Type B pancreatic cell (in vitro differentiated cells): ENCODE measurements at regions not wholly inside any gene's neighbourhood (a gene's known extent, or its start where the extent isn't known, plus 50 kb on each side); places are given as distances from the start of the nearest gene placed in this dataset.
"Not testable (repeated sequence)": the region's sequence is repeated elsewhere in the genome, so short reads cannot be mapped to it uniquely, and the experiment has no call there.

ENCODE experiments used
- DNase-seq: peaks from one replicate; pipeline ENCODE4 v3.0.0; 2021; ENCODE audit warnings: mixed read lengths; ENCODE audit not compliant: unreplicated experiment; ENCODE audit errors: extremely low spot score
- H3K27ac Mint-ChIP-seq: 2 replicates; pipeline ENCODE4 v1.8.0; 2021; ENCODE audit warnings: mild to moderate bottlenecking, mixed read lengths
- H3K27me3 Mint-ChIP-seq: 2 replicates; pipeline ENCODE4 v1.8.0; 2021; ENCODE audit warnings: mixed read lengths
- H3K36me3 Mint-ChIP-seq: 2 replicates; pipeline ENCODE4 v1.8.0; 2021; ENCODE audit warnings: mixed read lengths
- H3K4me1 Mint-ChIP-seq: one replicate; pipeline ENCODE4 v1.8.0; 2021; ENCODE audit warnings: mixed read lengths; ENCODE audit not compliant: unreplicated experiment
- H3K4me3 Mint-ChIP-seq: 2 replicates; pipeline ENCODE4 v1.8.0; 2021; ENCODE audit warnings: mild to moderate bottlenecking, mixed read lengths
- H3K9me3 Mint-ChIP-seq: 2 replicates; pipeline ENCODE4 v1.8.0; 2021; ENCODE audit warnings: mixed read lengths
- CTCF ChIP-seq: fragments of 200-600 bp; sonication (generic); conservative IDR thresholded peaks from 2 replicates; pipeline ENCODE4 v1.5.0; 2021; ENCODE audit warnings: antibody characterized with exemption, mild to moderate bottlenecking

DNA sequence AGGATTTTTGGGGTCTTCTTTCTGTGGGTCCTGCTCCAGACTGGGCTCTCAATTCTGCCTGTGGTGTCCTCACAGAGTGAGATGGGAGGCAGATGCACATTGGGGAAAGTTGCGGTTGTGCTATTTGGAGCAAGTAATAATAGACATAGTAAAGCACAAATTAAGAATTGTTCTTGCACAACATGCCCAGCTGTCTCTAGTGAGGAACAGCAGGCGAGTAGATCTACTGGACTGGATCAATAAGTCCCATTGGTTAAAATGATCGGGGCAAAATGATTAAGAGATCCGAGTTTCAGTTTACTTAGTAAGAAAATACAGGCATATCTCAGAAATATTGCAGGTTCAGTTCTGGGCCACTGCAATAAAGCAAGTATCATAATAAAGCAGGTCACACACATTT lies 448.3 kb upstream of the PROX1 start:
- no peak for TF ChIP-seq CTCF
- no peak overlapping the region for H3K27ac Mint-ChIP-seq
- H3K27me3 Mint-ChIP-seq: peaks cover 10% of the 10 kb centered on the region
- H3K4me1 Mint-ChIP-seq: no peaks in the 10 kb centered on the region
- H3K4me3 Mint-ChIP-seq: no peak overlapping the region
- no peaks in the 10 kb centered on the region for H3K9me3 Mint-ChIP-seq
- H3K36me3 Mint-ChIP-seq: no peaks in the 10 kb centered on the region
- no peak for DNase-seq

- no peak for DNase-seq
- Mint-ChIP-seq H3K27me3 (peaks cover 10% of the 10 kb centered on the region), H3K9me3 (no peaks in the 10 kb centered on the region), H3K4me3 (no peak overlapping the region), H3K36me3 (no peaks in the 10 kb centered on the region), H3K27ac (no peak overlapping the region), H3K4me1 (no peaks in the 10 kb centered on the region)
- no peak for TF ChIP-seq CTCF
Measured at GRCh38 chr1:213541641-213542040, 446.1 kb upstream of the PROX1 start.

DNA sequence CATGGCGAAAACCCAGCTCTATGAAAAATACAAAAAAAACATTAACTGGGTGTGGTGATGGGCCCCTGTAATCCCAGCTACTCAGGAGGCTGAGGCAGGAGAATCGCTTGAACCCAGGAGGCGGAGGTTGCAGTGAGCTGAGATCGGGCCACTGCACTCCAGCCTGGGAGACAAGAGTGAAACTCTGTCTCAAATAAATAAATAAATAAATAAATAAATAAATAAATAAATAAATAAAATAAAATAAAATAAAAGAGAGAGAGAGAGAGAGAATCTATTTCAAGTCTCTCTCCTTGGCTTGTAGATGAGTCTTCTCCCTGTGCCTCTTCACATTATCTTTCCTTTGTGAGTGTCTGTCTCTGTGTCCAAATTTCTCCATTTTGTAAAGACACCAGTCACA lies 442.6 kb upstream of the PROX1 start:
- H3K27me3 Mint-ChIP-seq: peaks cover 10% of the 10 kb centered on the region
- not testable (repeated sequence) for H3K27ac Mint-ChIP-seq, H3K4me3 Mint-ChIP-seq, H3K36me3 Mint-ChIP-seq, H3K9me3 Mint-ChIP-seq, DNase-seq, H3K4me1 Mint-ChIP-seq

DNA sequence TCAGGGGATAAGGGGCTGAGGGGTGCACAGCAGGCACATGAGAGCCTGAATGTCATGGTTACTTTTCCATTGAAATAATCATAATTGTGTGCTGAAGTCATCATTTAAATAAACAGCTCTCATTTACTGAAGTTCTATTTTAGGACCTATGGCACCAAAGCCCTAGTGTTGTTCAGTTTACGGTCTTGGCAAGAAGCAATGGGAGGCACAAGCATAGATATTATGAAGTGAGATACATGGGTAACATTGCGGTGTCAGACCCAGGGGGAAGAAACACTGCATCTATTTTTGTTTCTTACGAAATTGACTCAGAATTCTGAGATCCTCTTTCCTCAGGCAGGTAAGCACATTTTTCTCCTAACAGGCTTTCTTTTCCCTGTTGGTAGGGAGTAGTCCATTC lies 437.8 kb upstream of the PROX1 start:
- DNase-seq: no peak
- Mint-ChIP-seq H3K27me3 (no peaks in the 10 kb centered on the region), H3K27ac (no peak overlapping the region), H3K4me1 (no peaks in the 10 kb centered on the region), H3K9me3 (no peaks in the 10 kb centered on the region), H3K4me3 (no peak overlapping the region), H3K36me3 (no peaks in the 10 kb centered on the region)
- no peak for TF ChIP-seq CTCF

DNA sequence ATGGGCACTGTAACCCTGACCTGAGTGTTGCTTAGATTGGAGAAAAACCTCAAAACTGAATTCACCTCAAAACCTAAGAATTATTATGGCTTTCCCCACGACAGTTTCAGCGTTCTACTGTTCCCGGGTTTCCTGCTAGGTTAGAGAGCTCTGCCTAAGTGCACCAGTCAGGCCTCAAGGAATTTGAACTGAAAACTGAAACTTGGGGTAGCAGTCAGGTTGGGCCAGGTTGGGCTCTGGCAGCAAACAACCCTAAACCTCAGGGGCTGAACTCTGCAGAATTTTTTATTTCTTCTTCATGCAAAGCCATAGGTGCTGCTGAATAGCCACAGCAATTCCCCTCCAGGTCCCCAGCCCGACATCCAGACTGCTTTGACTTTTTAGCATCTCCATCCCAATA lies 437.0 kb upstream of the PROX1 start:
- Mint-ChIP-seq H3K4me1 (no peaks in the 10 kb centered on the region), H3K27me3 (no peaks in the 10 kb centered on the region), H3K4me3 (no peak overlapping the region), H3K27ac (no peak overlapping the region), H3K36me3 (no peaks in the 10 kb centered on the region), H3K9me3 (no peaks in the 10 kb centered on the region)
- no peak for TF ChIP-seq CTCF
- no peak for DNase-seq

DNA sequence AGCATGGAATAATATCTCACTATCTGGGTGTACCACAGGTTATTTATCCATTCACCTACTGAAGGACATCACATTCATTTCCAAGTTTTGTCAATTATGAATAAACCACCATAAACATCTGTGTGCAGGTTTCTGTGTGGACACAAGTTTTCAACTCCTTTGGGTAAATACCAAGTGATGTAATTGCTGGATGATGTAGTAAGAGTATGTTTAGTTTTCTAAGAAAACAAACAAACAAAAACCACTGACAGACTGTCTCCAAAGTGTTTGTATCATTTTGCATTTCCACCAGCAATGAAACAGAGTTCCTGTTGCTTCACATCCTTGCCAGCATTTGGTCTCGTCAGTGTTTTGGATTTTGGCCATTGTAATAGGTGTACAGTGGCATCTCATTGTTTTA lies 435.7 kb upstream of the PROX1 start:
- no peak for TF ChIP-seq CTCF
- H3K4me3 Mint-ChIP-seq: no peak overlapping the region
- no peaks in the 10 kb centered on the region for H3K4me1 Mint-ChIP-seq
- H3K27ac Mint-ChIP-seq: no peak overlapping the region
- H3K9me3 Mint-ChIP-seq: no peaks in the 10 kb centered on the region
- no peak for DNase-seq
- no peaks in the 10 kb centered on the region for H3K36me3 Mint-ChIP-seq
- H3K27me3 Mint-ChIP-seq: no peaks in the 10 kb centered on the region
